Osteoblast (primary cell): ENCODE measurements at regions not wholly inside any gene's neighbourhood (a gene's known extent, or its start where the extent isn't known, plus 50 kb on each side); places are given as distances from the start of the nearest gene placed in this dataset.

Experiments
- DNase-seq: peaks from one replicate; pipeline ENCODE4 v3.0.0; 2011; ENCODE audit warnings: low spot score, mixed read lengths; ENCODE audit not compliant: insufficient read length; ENCODE audit errors: missing footprints
- H2AFZ ChIP-seq: 2 replicates; pipeline ENCODE4 v1.6.0; 2011; ENCODE audit warnings: mild to moderate bottlenecking, low read length
- H3K27ac ChIP-seq: 2 replicates; pipeline ENCODE4 v1.5.1; 2011; ENCODE audit warnings: mild to moderate bottlenecking, low read depth, low read length, moderate library complexity
- H3K27me3 ChIP-seq: 2 replicates; pipeline ENCODE4 v1.6.0; 2012; ENCODE audit warnings: mild to moderate bottlenecking, control low read depth, inconsistent platforms, low read length, moderate library complexity; ENCODE audit not compliant: insufficient read depth
- H3K36me3 ChIP-seq: 2 replicates; pipeline ENCODE4 v1.5.1; 2011; ENCODE audit warnings: mild to moderate bottlenecking, low read length, control low read depth, moderate library complexity; ENCODE audit not compliant: insufficient read depth
- H3K4me1 ChIP-seq: 2 replicates; pipeline ENCODE4 v1.5.1; 2011; ENCODE audit warnings: mild to moderate bottlenecking, low read length, control low read depth, moderate library complexity; ENCODE audit not compliant: insufficient read depth
- H3K4me2 ChIP-seq: 2 replicates; pipeline ENCODE4 v1.6.0; 2011; ENCODE audit warnings: mild to moderate bottlenecking, low read length; ENCODE audit not compliant: insufficient read depth
- H3K4me3 ChIP-seq: fragments of 200-600 bp; sonication (generic); 3 replicates; pipeline ENCODE4 v1.5.1; 2012; ENCODE audit warnings: mild to moderate bottlenecking, low read length, inconsistent platforms; ENCODE audit not compliant: insufficient read depth
- H3K79me2 ChIP-seq: 2 replicates; pipeline ENCODE4 v1.6.0; 2012; ENCODE audit warnings: mild to moderate bottlenecking, low read length, control low read depth, inconsistent platforms; ENCODE audit not compliant: insufficient read depth
- H3K9me3 ChIP-seq: 2 replicates; pipeline ENCODE4 v1.5.1; 2011; ENCODE audit warnings: low read depth, low read length, control low read depth
- H4K20me1 ChIP-seq: 2 replicates; pipeline ENCODE4 v1.6.0; 2012; ENCODE audit warnings: mild to moderate bottlenecking, low read length, control low read depth; ENCODE audit not compliant: insufficient read depth
- CTCF ChIP-seq: IDR thresholded peaks from 2 replicates; pipeline ENCODE4 v1.5.1; 2011; ENCODE audit warnings: mild to moderate bottlenecking, low read depth, low read length, moderate library complexity; ENCODE audit errors: extremely low read depth

GRCh38 chr2:217297096-217297495, 437.2 kb upstream of the TNP1 start:
- H4K20me1 ChIP-seq: no peaks in the 10 kb centered on the region
- no peak overlapping the region for H2AFZ ChIP-seq
- no peaks in the 10 kb centered on the region for H3K9me3 ChIP-seq
- H3K4me1 ChIP-seq: no peaks in the 10 kb centered on the region
- peaks cover 10% of the 10 kb centered on the region for H3K27me3 ChIP-seq
- no peak overlapping the region for H3K4me3 ChIP-seq
- H3K27ac ChIP-seq: no peak overlapping the region
- no peak for TF ChIP-seq CTCF
- H3K79me2 ChIP-seq: no peaks in the 10 kb centered on the region
- no peak overlapping the region for H3K4me2 ChIP-seq
- DNase-seq: no peak
- H3K36me3 ChIP-seq: no peaks in the 10 kb centered on the region

GRCh38 chr2:217294818-217295217, 435.0 kb upstream of the TNP1 start:
- no peak overlapping the region for H3K4me3 ChIP-seq
- no peaks in the 10 kb centered on the region for H4K20me1 ChIP-seq
- H3K4me2 ChIP-seq: no peak overlapping the region
- no peaks in the 10 kb centered on the region for H3K36me3 ChIP-seq
- H2AFZ ChIP-seq: no peak overlapping the region
- H3K79me2 ChIP-seq: no peaks in the 10 kb centered on the region
- DNase-seq: no peak
- no peaks in the 10 kb centered on the region for H3K4me1 ChIP-seq
- no peaks in the 10 kb centered on the region for H3K9me3 ChIP-seq
- no peak overlapping the region for H3K27ac ChIP-seq
- H3K27me3 ChIP-seq: peaks cover 10% of the 10 kb centered on the region
- TF ChIP-seq CTCF: no peak

- no peak for DNase-seq
- Histone ChIP-seq H3K79me2 (no peaks in the 10 kb centered on the region), H4K20me1 (no peaks in the 10 kb centered on the region), H3K4me2 (no peak overlapping the region), H3K27me3 (peaks cover 10% of the 10 kb centered on the region), H3K27ac (no peak overlapping the region), H3K36me3 (no peaks in the 10 kb centered on the region), H3K4me3 (no peak overlapping the region), H3K9me3 (no peaks in the 10 kb centered on the region), H2AFZ (no peak overlapping the region), H3K4me1 (no peaks in the 10 kb centered on the region)
- no peak for TF ChIP-seq CTCF
Measured at GRCh38 chr2:217294211-217294610, 434.3 kb upstream of the TNP1 start.

GRCh38 chr2:217293607-217294006, 433.7 kb upstream of the TNP1 start:
- no peak overlapping the region for H3K4me2 ChIP-seq
- H4K20me1 ChIP-seq: no peaks in the 10 kb centered on the region
- TF ChIP-seq CTCF: no peak
- peaks cover 10% of the 10 kb centered on the region for H3K27me3 ChIP-seq
- H3K36me3 ChIP-seq: no peaks in the 10 kb centered on the region
- no peaks in the 10 kb centered on the region for H3K4me1 ChIP-seq
- no peak overlapping the region for H3K27ac ChIP-seq
- DNase-seq: no peak
- no peak overlapping the region for H3K4me3 ChIP-seq
- H2AFZ ChIP-seq: no peak overlapping the region
- H3K79me2 ChIP-seq: no peaks in the 10 kb centered on the region
- H3K9me3 ChIP-seq: no peaks in the 10 kb centered on the region
